Gastrocnemius medialis (tissue), 4 donors: ENCODE measurements at regions not wholly inside any gene's neighbourhood (a gene's known extent, or its start where the extent isn't known, plus 50 kb on each side); places are given as distances from the start of the nearest gene placed in this dataset.

Experiments
- POLR2A ChIP-seq, 2 donors: fragments of 450-650 bp; IDR thresholded peaks; one replicate each; pipeline ENCODE4 v1.6.1; 2017; ENCODE audit warnings: antibody characterized with exemption in 2 of 2, mild to moderate bottlenecking in 2 of 2, moderate library complexity in 2 of 2
- TF ChIP-seq, protein P1 (sequence below), 5 experiments: fragments of 450-650 bp in 3 of 5; fragments of 200-600 bp in 2 of 5; sonication (generic) in 2 of 5; IDR thresholded peaks in 4 of 5; conservative IDR thresholded peaks in 1 of 5; 1 replicate in 4 of 5; 2 replicates in 1 of 5; pipeline ENCODE4 v1.5.1; 2016 to 2019; ENCODE audit warnings: antibody characterized with exemption in 5 of 5, mild to moderate bottlenecking in 3 of 5, moderate library complexity in 3 of 5

DNA sequence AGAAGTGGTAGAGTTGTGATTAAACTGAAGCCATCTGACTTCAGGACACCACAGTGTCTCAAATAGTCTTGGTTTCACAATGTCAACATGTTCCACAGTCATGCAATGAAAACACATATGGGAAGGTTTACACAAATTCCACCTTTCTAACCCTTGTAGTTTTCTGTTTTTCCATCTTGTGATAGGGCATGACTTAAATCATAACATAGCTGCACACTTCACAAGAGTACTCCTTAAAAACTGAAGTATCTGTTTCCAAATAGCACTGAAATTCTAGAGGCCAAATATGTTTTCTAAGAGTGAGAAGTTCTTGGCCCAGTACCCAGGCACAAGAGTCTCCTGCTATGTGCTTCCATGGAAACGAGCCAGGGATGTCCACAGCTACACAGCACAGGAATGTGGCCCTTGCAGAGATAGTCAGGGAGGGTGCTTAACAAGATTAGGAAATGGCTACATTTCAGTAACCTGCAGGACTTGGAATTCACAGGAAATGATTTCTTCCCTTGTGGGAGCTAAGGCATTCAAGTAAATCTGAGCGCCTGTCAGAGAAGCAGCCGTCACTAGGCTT, 269.1 kb downstream of the NDFIP2 start:
- TF ChIP-seq POLR2A (IDR thresholded peaks at IDR 0.05) = no peak
- TF ChIP-seq, protein P1, sequence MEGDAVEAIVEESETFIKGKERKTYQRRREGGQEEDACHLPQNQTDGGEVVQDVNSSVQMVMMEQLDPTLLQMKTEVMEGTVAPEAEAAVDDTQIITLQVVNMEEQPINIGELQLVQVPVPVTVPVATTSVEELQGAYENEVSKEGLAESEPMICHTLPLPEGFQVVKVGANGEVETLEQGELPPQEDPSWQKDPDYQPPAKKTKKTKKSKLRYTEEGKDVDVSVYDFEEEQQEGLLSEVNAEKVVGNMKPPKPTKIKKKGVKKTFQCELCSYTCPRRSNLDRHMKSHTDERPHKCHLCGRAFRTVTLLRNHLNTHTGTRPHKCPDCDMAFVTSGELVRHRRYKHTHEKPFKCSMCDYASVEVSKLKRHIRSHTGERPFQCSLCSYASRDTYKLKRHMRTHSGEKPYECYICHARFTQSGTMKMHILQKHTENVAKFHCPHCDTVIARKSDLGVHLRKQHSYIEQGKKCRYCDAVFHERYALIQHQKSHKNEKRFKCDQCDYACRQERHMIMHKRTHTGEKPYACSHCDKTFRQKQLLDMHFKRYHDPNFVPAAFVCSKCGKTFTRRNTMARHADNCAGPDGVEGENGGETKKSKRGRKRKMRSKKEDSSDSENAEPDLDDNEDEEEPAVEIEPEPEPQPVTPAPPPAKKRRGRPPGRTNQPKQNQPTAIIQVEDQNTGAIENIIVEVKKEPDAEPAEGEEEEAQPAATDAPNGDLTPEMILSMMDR (IDR thresholded peaks at IDR 0.05 in 4 of 5, conservative IDR thresholded peaks at IDR 0.05 in 1 of 5) = no peak
